HG03575 (cell line): ENCODE measurements at regions not wholly inside any gene's neighbourhood (a gene's known extent, or its start where the extent isn't known, plus 50 kb on each side); places are given as distances from the start of the nearest gene placed in this dataset.

Source experiments
- ATAC-seq: cut with Tn5 transposase; IDR thresholded peaks from one replicate; pipeline ENCODE4 v1.9.1; 2021; ENCODE audit not compliant: unreplicated experiment, insufficient number of reproducible peaks, low FRiP score; ENCODE audit errors: extremely low read depth

GRCh38 chr10:123427165-123427786, 238.9 kb upstream of the GPR26 start:
- ATAC-seq = no peak

GRCh38 chr10:123428391-123428790, 237.8 kb upstream of the GPR26 start:
- no peak for ATAC-seq

GRCh38 chr10:123429706-123430221, 236.4 kb upstream of the GPR26 start:
- ATAC-seq = no peak

- no peak for ATAC-seq
These were observed 232.6 kb upstream of the GPR26 start for GRCh38 chr10:123433539-123433938.

GRCh38 chr10:123434435-123435039, 231.6 kb upstream of the GPR26 start:
- no peak for ATAC-seq

GRCh38 chr10:123442901-123443300, 223.3 kb upstream of the GPR26 start:
- peak; percentile 78 for ATAC-seq

GRCh38 chr10:123443924-123444323, 222.2 kb upstream of the GPR26 start:
- ATAC-seq = no peak

GRCh38 chr10:123445261-123445775, 220.8 kb upstream of the GPR26 start:
- no peak for ATAC-seq

GRCh38 chr10:123446449-123447156, 219.6 kb upstream of the GPR26 start:
- ATAC-seq = no peak

- ATAC-seq = no peak
These were observed 216.8 kb upstream of the GPR26 start for GRCh38 chr10:123449234-123449962.

- ATAC-seq = no peak
These were observed 215.1 kb upstream of the GPR26 start for GRCh38 chr10:123450956-123451605.

GRCh38 chr10:123451618-123452245, 214.4 kb upstream of the GPR26 start:
- no peak for ATAC-seq

GRCh38 chr10:123454987-123455386, 211.2 kb upstream of the GPR26 start:
- no peak for ATAC-seq

GRCh38 chr10:123455861-123456260, 210.3 kb upstream of the GPR26 start:
- no peak for ATAC-seq

GRCh38 chr10:123458933-123459332, 207.2 kb upstream of the GPR26 start:
- no peak for ATAC-seq

GRCh38 chr10:123459371-123460091, 206.6 kb upstream of the GPR26 start:
- no peak for ATAC-seq

- ATAC-seq = no peak
These were observed 203.9 kb upstream of the GPR26 start for GRCh38 chr10:123462246-123462645.

GRCh38 chr10:123462756-123463155, 203.4 kb upstream of the GPR26 start:
- no peak for ATAC-seq
